GM12878 (cell line): ENCODE measurements at regions not wholly inside any gene's neighbourhood (a gene's known extent, or its start where the extent isn't known, plus 50 kb on each side); places are given as distances from the start of the nearest gene placed in this dataset.

Experiments
- ATAC-seq: fragments of 200-7000 bp; cut with Tn5 transposase; 3 replicates; pipeline ENCODE4 v1.9.1; 2020; ENCODE audit warnings: mild to moderate bottlenecking, moderate library complexity
- BruUV-seq: library from RNA; stranded (reverse); fragments of 400-500 nt; replicated peaks from 2 replicates; lab custom pipeline; 2021; lab: Mats Ljungman, UMichigan
- CTCF ChIA-PET: fragments of 300-600 bp; sonication (Branson Sonifier 250); formaldehyde crosslinking; extraction: SDS; loops from one replicate; lab custom pipeline; 2021; ENCODE audit warnings: inconsistent platforms; lab: Yijun Ruan, JAX
- POLR2A ChIA-PET: fragments of 350-600 bp; formaldehyde crosslinking; extraction: SDS; loops from one replicate; lab custom pipeline; 2021; ENCODE audit warnings: inconsistent platforms; lab: Charles Lee
- RAD21 ChIA-PET: fragments of 300-600 bp; sonication (Branson Sonifier 250); formaldehyde crosslinking; loops from one replicate; lab custom pipeline; 2023; ENCODE audit warnings: antibody characterized with exemption; ENCODE audit not compliant: unreplicated experiment; lab: Charles Lee
- SMC1A ChIA-PET: fragments of 300-600 bp; sonication (Branson Sonifier 250); formaldehyde crosslinking; loops from one replicate; lab custom pipeline; 2023; ENCODE audit not compliant: unreplicated experiment, uncharacterized antibody; lab: Charles Lee
- DNase-seq: peaks from one replicate; pipeline ENCODE4 v3.0.0-alpha.2; 2011; ENCODE audit warnings: low read depth, low spot score
- FAIRE-seq: peaks from 3 replicates; lab custom pipeline; 2011; peaks lifted over from hg19 to GRCh38; lab: Jason Lieb, UNC
- H2AFZ ChIP-seq: 2 replicates; pipeline ENCODE4 v1.6.0; 2011; ENCODE audit warnings: low read depth, low read length, control low read depth; ENCODE audit not compliant: control insufficient read depth
- H3K27ac ChIP-seq: 2 replicates; pipeline ENCODE4 v1.5.1; 2011; ENCODE audit warnings: control low read depth; ENCODE audit not compliant: control insufficient read depth, insufficient read depth
- H3K27me3 ChIP-seq, 2 experiments: replicated peaks in 1 of 2; 2 replicates each; pipeline versions ENCODE4 v1.6.0 to v1.6.1; 2011; ENCODE audit warnings: low read length in 1 of 2; ENCODE audit not compliant: control insufficient read depth in 2 of 2, insufficient read depth in 2 of 2
- H3K36me3 ChIP-seq, 2 experiments: 2 replicates each; pipeline ENCODE4 v1.5.1; 2011; ENCODE audit warnings: low read length in 1 of 2; ENCODE audit not compliant: control insufficient read depth in 2 of 2, insufficient read depth in 2 of 2
- H3K4me1 ChIP-seq: 2 replicates; pipeline ENCODE4 v1.6.1; 2011; ENCODE audit warnings: mild to moderate bottlenecking, low read length, moderate library complexity, mixed read lengths; ENCODE audit not compliant: control insufficient read depth, insufficient read depth
- H3K4me2 ChIP-seq: 2 replicates; pipeline ENCODE4 v1.6.0; 2011; ENCODE audit warnings: control low read depth; ENCODE audit not compliant: control insufficient read depth, insufficient read depth
- H3K4me3 ChIP-seq: fragments of 200-600 bp; sonication (generic); 2 replicates; pipeline ENCODE4 v1.5.1; 2016
- H3K79me2 ChIP-seq: 2 replicates; pipeline ENCODE4 v1.6.0; 2011; ENCODE audit warnings: low read length; ENCODE audit not compliant: control insufficient read depth, insufficient read depth
- H3K9ac ChIP-seq: 2 replicates; pipeline ENCODE4 v1.8.0; 2011; ENCODE audit warnings: low read length, control low read depth, mixed read lengths; ENCODE audit not compliant: control insufficient read depth, insufficient read depth
- H3K9me3 ChIP-seq: replicated peaks from 3 replicates; pipeline ENCODE4 v1.5.1; 2011; ENCODE audit warnings: mild to moderate bottlenecking, low read length; ENCODE audit not compliant: control insufficient read depth, insufficient read depth
- H4K20me1 ChIP-seq: 2 replicates; pipeline ENCODE4 v1.6.0; 2011; ENCODE audit not compliant: control insufficient read depth, insufficient read depth
- CREB1 ChIP-seq: IDR thresholded peaks from 2 replicates; pipeline ENCODE4 v1.6.1; 2012; ENCODE audit warnings: low read depth, mild to moderate bottlenecking, inconsistent platforms
- MLLT1 ChIP-seq: fragments of 450-650 bp; IDR thresholded peaks from 2 replicates; pipeline ENCODE4 v1.6.1; 2016; ENCODE audit warnings: mild to moderate bottlenecking
- PAX8 ChIP-seq: fragments of 450-650 bp; IDR thresholded peaks from 2 replicates; pipeline ENCODE4 v1.6.1; 2017; ENCODE audit warnings: mild to moderate bottlenecking, moderate library complexity
- PKNOX1 ChIP-seq: fragments of 450-650 bp; IDR thresholded peaks from 2 replicates; pipeline ENCODE4 v1.6.1; 2016; ENCODE audit warnings: mild to moderate bottlenecking
- RAD51 ChIP-seq: fragments of 450-650 bp; IDR thresholded peaks from 2 replicates; pipeline ENCODE4 v1.6.1; 2016; ENCODE audit warnings: moderate library complexity, mild to moderate bottlenecking, inconsistent platforms
- SMARCA5 ChIP-seq: fragments of 450-650 bp; IDR thresholded peaks from 2 replicates; pipeline ENCODE4 v1.6.1; 2017; ENCODE audit warnings: mild to moderate bottlenecking
- USF1 ChIP-seq: IDR thresholded peaks from 2 replicates; pipeline ENCODE4 v1.6.1; 2011; ENCODE audit warnings: borderline replicate concordance, low read depth, mild to moderate bottlenecking, moderate library complexity, mixed read lengths, low read length; ENCODE audit not compliant: insufficient read depth; ENCODE audit errors: extremely low read length
- in situ Hi-C: fragments of 300-500 bp; cut with MboI; formaldehyde crosslinking; loops from 9 replicates; pipeline ENCODE4 v1.14.3; 2018; ENCODE audit warnings: mixed read lengths
- intact Hi-C: fragments of 100-400 bp; cut with micrococcal nuclease; formaldehyde crosslinking; loops from one replicate; pipeline ENCODE4 v1.14.2; 2022; ENCODE audit not compliant: unreplicated experiment
- TF ChIP-seq, protein P1 (sequence below): fragments of 450-650 bp; formaldehyde crosslinking; IDR thresholded peaks from 2 replicates; pipeline ENCODE4 v1.5.0; 2022; ENCODE audit warnings: mild to moderate bottlenecking, missing genetic modification characterization

GRCh38 chr5:68550015-68550414 lies 334.5 kb downstream of the PIK3R1 start:
- no peak overlapping the region for H3K9ac ChIP-seq
- H2AFZ ChIP-seq = no peak overlapping the region
- ChIA-PET SMC1A (no interaction called here), RAD21 (no interaction called here), POLR2A (no interaction called here), CTCF (no interaction called here)
- FAIRE-seq (no peak), ATAC-seq (no peak), DNase-seq (no peak)
- in situ Hi-C loops (no loop called here), intact Hi-C loops (loop anchor here (10.0 kb wide), 1 partner anchor 55 kb away; no protein-coding TSS in a partner anchor)
- H3K27me3 ChIP-seq = no peaks in the 10 kb centered on the region; a peak in 1 of 4 replicates
- H3K4me1 ChIP-seq = no peaks in the 10 kb centered on the region
- H4K20me1 ChIP-seq = no peaks in the 10 kb centered on the region
- BruUV-seq = no TSS peak
- no peaks in the 10 kb centered on the region for H3K9me3 ChIP-seq
- H3K4me2 ChIP-seq = no peak overlapping the region
- no peak overlapping the region for H3K27ac ChIP-seq
- no peaks in the 10 kb centered on the region for H3K79me2 ChIP-seq
- TF ChIP-seq SMARCA5 = no peak
- no peak for TF ChIP-seq USF1
- TF ChIP-seq, protein P1, sequence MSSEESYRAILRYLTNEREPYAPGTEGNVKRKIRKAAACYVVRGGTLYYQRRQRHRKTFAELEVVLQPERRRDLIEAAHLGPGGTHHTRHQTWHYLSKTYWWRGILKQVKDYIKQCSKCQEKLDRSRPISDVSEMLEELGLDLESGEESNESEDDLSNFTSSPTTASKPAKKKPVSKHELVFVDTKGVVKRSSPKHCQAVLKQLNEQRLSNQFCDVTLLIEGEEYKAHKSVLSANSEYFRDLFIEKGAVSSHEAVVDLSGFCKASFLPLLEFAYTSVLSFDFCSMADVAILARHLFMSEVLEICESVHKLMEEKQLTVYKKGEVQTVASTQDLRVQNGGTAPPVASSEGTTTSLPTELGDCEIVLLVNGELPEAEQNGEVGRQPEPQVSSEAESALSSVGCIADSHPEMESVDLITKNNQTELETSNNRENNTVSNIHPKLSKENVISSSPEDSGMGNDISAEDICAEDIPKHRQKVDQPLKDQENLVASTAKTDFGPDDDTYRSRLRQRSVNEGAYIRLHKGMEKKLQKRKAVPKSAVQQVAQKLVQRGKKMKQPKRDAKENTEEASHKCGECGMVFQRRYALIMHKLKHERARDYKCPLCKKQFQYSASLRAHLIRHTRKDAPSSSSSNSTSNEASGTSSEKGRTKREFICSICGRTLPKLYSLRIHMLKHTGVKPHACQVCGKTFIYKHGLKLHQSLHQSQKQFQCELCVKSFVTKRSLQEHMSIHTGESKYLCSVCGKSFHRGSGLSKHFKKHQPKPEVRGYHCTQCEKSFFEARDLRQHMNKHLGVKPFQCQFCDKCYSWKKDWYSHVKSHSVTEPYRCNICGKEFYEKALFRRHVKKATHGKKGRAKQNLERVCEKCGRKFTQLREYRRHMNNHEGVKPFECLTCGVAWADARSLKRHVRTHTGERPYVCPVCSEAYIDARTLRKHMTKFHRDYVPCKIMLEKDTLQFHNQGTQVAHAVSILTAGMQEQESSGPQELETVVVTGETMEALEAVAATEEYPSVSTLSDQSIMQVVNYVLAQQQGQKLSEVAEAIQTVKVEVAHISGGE (CRISPR knock-in tag) = no peak
- no peak for TF ChIP-seq RAD51
- TF ChIP-seq MLLT1 = no peak
- TF ChIP-seq PAX8 = no peak
- no peak for TF ChIP-seq PKNOX1
- TF ChIP-seq CREB1 = no peak
- no peak overlapping the region for H3K4me3 ChIP-seq
- H3K36me3 ChIP-seq = no peaks in the 10 kb centered on the region
